Testis (tissue), 2 donors: ENCODE measurements at regions not wholly inside any gene's neighbourhood (a gene's known extent, or its start where the extent isn't known, plus 50 kb on each side); places are given as distances from the start of the nearest gene placed in this dataset.
"Not testable (repeated sequence)": the region's sequence is repeated elsewhere in the genome, so short reads cannot be mapped to it uniquely, and the experiment has no call there.

ENCODE experiments used
- DNase-seq: peaks from one replicate; pipeline ENCODE4 v3.0.0-alpha.2; 2019
- H3K27ac ChIP-seq, 2 donors: fragments of 200-600 bp; sonication (generic); one replicate each; pipeline ENCODE4 v1.5.1; 2019
- H3K27me3 ChIP-seq: fragments of 200-600 bp; sonication (generic); one replicate; pipeline ENCODE4 v1.5.1; 2019
- H3K36me3 ChIP-seq: fragments of 200-600 bp; sonication (generic); one replicate; pipeline ENCODE4 v1.5.1; 2017; ENCODE audit warnings: low read depth; ENCODE audit errors: missing control alignments
- H3K4me1 ChIP-seq: fragments of 200-600 bp; sonication (generic); one replicate; pipeline ENCODE4 v1.5.1; 2019
- H3K4me3 ChIP-seq, 2 donors: fragments of 200-600 bp; sonication (generic); one replicate each; pipeline ENCODE4 v1.5.1; 2017 to 2019
- H3K9me3 ChIP-seq: fragments of 200-600 bp; sonication (generic); one replicate; pipeline ENCODE4 v1.5.1; 2017
- CTCF ChIP-seq, 3 experiments: fragments of 450-650 bp in 2 of 3; fragments of 200-600 bp in 1 of 3; sonication (generic) in 1 of 3; IDR thresholded peaks; one replicate each; pipeline ENCODE4 v1.5.1; 2016 to 2019; ENCODE audit warnings: antibody characterized with exemption in 3 of 3, mild to moderate bottlenecking in 2 of 3, moderate library complexity in 1 of 3
- POLR2A ChIP-seq: fragments of 450-650 bp; IDR thresholded peaks from one replicate; pipeline ENCODE4 v1.6.1; 2017; ENCODE audit warnings: antibody characterized with exemption, mild to moderate bottlenecking, moderate library complexity
- WGBS, 2 donors: methylation state at CpG; one replicate each; pipeline ENCODE4 v1.1.5; 2018; 5-methylcytosine and 5-hydroxymethylcytosine counted together
- intact Hi-C: fragments of 100-400 bp; cut with DNase I; formaldehyde crosslinking; loops from one replicate; pipeline ENCODE4 v1.15.1; 2023; ENCODE audit warnings: low total_unique reads

- no peak overlapping the region for H3K4me3 ChIP-seq
- TF ChIP-seq CTCF (IDR thresholded peaks at IDR 0.05) (no peak), POLR2A (no peak)
- H3K4me1 ChIP-seq, result no peaks in the 10 kb centered on the region
- intact Hi-C loops, result no loop called here
- no peaks in the 10 kb centered on the region for H3K9me3 ChIP-seq
- H3K27ac ChIP-seq, result no peak overlapping the region
- no peaks in the 10 kb centered on the region for H3K27me3 ChIP-seq
- H3K36me3 ChIP-seq, result no peaks in the 10 kb centered on the region
- 90 to 92% methylated on average over 10 of the region's 10 CpGs for WGBS, 2 donors
- DNase-seq, result no peak
These were observed 230.7 kb upstream of the DUSP10 start for GRCh38 chr1:221972276-221973235.

GRCh38 chr1:221971035-221971434, 229.1 kb upstream of the DUSP10 start:
- H3K9me3 ChIP-seq, intact Hi-C loops, DNase-seq, H3K36me3 ChIP-seq, H3K27ac ChIP-seq, H3K27me3 ChIP-seq, H3K4me1 ChIP-seq, H3K4me3 ChIP-seq: not testable (repeated sequence)
- 92 to 93% methylated on average over 8 of the region's 8 CpGs for WGBS, 2 donors

GRCh38 chr1:221969298-221969858, 227.5 kb upstream of the DUSP10 start:
- H3K27ac ChIP-seq, H3K27me3 ChIP-seq, H3K9me3 ChIP-seq, H3K4me1 ChIP-seq, H3K36me3 ChIP-seq, intact Hi-C loops, H3K4me3 ChIP-seq, DNase-seq: not testable (repeated sequence)
- WGBS, 2 donors, result 88% methylated on average over 6 of the region's 6 CpGs

- H3K36me3 ChIP-seq, H3K4me1 ChIP-seq, intact Hi-C loops, DNase-seq, H3K27me3 ChIP-seq, H3K4me3 ChIP-seq, H3K9me3 ChIP-seq, H3K27ac ChIP-seq: not testable (repeated sequence)
- WGBS, 2 donors, result 84 to 92% methylated on average over 9 of the region's 9 CpGs
These were observed 225.6 kb upstream of the DUSP10 start for GRCh38 chr1:221967538-221967937.

GRCh38 chr1:221966888-221967287, 225.0 kb upstream of the DUSP10 start:
- H3K27ac ChIP-seq, intact Hi-C loops: not testable (repeated sequence)
- WGBS, 2 donors, result 89 to 95% methylated on average over 7 of the region's 7 CpGs

GRCh38 chr1:221965891-221966290, 224.0 kb upstream of the DUSP10 start:
- H3K9me3 ChIP-seq, H3K27ac ChIP-seq, H3K4me1 ChIP-seq, intact Hi-C loops, H3K27me3 ChIP-seq, H3K4me3 ChIP-seq, H3K36me3 ChIP-seq, DNase-seq: not testable (repeated sequence)
- 86 to 98% methylated on average over 6 of the region's 6 CpGs for WGBS, 2 donors

More at GRCh38 chr1:221966888-221967287, 225.0 kb upstream of the DUSP10 start:
- H3K27me3 ChIP-seq, H3K9me3 ChIP-seq, H3K4me1 ChIP-seq, DNase-seq, H3K36me3 ChIP-seq, H3K4me3 ChIP-seq: not testable (repeated sequence)

- no peaks in the 10 kb centered on the region for H3K27me3 ChIP-seq
- intact Hi-C loops, result no loop called here
- DNase-seq, result no peak
- no peaks in the 10 kb centered on the region for H3K9me3 ChIP-seq
- no peak overlapping the region for H3K27ac ChIP-seq
- H3K4me3 ChIP-seq, result no peak overlapping the region
- TF ChIP-seq CTCF (IDR thresholded peaks at IDR 0.05) (no peak), POLR2A (no peak)
- WGBS, 2 donors, result 88 to 97% methylated on average over 3 of the region's 3 CpGs
- H3K36me3 ChIP-seq, result no peaks in the 10 kb centered on the region
- H3K4me1 ChIP-seq, result no peaks in the 10 kb centered on the region
These were observed 223.4 kb upstream of the DUSP10 start for GRCh38 chr1:221965252-221965651.
